C4-2B (cell line): ENCODE measurements at regions not wholly inside any gene's neighbourhood (a gene's known extent, or its start where the extent isn't known, plus 50 kb on each side); places are given as distances from the start of the nearest gene placed in this dataset.

Source experiments
- CTCF ChIP-seq: fragments of 450-650 bp; conservative IDR thresholded peaks from 2 replicates; pipeline ENCODE4 v1.5.1; 2017; ENCODE audit warnings: mild to moderate bottlenecking
- ZFX ChIP-seq: fragments of 450-650 bp; IDR thresholded peaks from 2 replicates; pipeline ENCODE4 v1.6.1; 2017

- TF ChIP-seq CTCF (no peak), ZFX (no peak)
Observed at GRCh38 chr5:136894070-136894469, 528.7 kb upstream of the TRPC7 start.
